OCI-M1 (cell line): ENCODE measurements at regions not wholly inside any gene's neighbourhood (a gene's known extent, or its start where the extent isn't known, plus 50 kb on each side); places are given as distances from the start of the nearest gene placed in this dataset.
A peak's percentile ranks its signal among the peaks of the same experiment; 100 is the strongest.

Source experiments
- DNase-seq: peaks from one replicate; lab custom pipeline; 2025; lab: John Stamatoyannopoulos, UW

DNA sequence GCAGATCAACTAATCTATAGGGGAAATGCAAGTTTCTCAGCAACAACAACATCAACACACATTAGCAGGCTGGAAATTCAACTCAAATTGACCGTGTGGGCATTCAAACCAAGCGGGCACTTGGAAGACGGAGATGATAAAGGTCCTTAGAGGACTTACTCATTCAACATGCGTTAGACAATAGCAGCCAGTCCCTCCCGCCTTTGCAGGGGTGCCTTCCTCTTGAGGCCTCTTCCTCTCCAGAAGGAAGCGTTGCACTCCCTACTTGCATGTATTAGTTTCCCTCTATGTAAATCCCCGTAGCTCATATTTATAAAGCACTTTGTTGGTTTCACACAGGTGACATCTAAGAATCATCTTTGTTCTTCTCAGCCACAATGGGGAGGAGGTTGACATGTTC is 300.8 kb upstream of the STXBP5 start:
- DNase-seq: no peak

DNA sequence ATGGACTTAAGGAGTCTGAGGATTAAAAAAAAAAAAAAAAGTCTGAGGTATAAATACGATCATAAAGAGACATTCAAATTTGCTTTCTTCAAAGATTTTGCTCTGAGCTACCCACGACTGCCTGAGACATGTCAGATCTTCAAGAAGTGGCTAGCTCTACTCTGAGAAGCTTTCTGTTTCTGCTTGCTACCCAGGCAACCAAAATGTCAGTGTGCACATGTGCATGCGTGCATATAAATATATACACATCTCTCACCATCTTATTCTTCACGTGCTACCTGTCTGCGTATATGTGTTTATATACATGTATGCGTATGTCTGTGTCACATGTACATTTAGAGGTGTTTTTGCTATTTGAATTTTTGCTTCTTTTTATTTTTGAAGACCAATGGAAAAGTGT is 299.6 kb upstream of the STXBP5 start:
- no peak for DNase-seq

DNA sequence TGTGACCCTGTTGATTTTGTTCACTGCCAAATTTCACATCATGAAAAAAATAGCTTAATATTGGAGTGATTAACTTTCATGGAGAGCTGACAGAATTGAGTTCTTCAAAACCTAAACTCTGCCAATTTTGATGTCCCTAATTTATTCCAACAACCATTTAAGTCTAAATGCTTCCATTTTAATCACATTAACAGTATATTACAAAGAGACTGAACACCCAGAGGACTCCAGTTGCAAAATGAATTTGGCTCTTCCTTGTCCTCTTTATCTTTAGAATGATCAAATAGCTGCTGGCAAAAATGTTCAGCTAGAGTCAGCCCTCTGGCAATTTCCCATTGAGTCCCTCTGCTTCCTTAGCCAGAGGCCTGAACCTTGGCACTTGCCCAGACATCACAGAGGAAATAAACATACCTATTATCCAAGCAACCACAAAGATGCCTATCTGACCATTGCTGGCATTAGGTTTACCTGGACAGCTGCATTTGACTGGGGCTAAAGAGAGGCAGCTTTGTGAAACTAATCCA is 299.0 kb upstream of the STXBP5 start:
- DNase-seq: peak; percentile 39

GRCh38 chr6:146908786-146909185 is 295.4 kb upstream of the STXBP5 start:
- DNase-seq: no peak

GRCh38 chr6:146909376-146909775 is 294.8 kb upstream of the STXBP5 start:
- no peak for DNase-seq

DNA sequence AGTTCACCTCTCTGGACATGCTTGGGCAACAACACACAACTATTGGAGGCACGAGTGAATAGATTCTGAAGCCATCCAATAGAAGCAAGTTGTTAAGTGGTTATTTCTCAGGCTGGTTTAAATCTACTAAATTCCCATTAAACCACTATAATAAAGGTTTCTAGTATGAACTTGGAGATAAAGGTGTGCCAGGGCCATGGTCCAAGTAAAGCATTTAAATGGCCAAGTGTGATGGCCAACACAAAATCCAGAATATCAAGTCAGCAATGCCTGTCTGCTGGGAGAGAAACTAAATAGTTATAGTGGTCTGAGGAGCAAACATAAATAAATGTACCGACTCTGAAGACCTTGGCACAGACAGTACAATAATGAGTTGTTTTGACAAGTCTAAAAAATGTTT is 294.3 kb upstream of the STXBP5 start:
- no peak for DNase-seq

DNA sequence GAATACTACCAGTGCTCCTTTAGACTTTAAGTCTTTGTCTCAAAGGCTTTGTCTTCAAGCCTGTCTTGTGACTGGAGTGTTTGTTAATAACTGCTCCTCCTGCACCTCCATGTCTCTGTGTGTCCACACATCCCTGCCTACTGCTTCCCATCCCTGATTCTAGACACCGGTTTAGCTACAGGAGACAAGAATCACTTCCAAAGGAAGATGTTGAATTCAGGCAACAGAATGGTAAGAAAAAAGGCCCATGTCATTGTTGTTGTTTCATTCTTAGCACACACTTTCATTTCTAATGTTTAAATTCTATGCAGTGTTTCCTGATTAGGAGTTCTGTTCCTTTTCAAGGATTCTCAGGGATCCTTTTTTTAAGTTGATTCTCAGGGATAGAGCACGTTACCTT is 293.6 kb upstream of the STXBP5 start:
- peak; percentile 55 for DNase-seq

DNA sequence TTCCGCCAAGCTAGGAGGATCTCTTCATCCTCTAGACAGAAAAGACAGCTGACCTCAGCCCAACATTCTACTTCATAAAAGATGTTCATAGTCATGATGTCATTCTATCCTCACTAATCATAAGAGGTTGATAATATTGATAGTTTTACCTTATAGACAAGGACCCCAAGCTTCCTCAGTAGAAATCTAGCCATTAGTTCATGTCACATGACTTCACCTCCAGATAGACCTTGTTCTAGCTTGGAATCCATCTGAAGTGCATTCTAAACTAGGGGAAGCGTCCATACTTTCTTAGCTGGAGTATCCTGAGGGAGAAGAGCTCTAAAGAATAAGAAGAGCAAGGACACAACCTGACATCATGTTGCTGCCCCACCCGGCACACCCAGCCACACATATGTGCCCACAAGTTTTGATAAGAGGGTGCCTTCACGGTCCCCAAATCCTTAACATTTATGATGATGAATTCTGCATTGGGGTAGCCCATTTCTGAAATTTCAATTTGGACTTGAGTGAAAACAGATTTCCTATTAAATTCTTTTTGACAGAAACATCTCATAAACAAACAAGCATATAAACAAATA is 292.5 kb upstream of the STXBP5 start:
- no peak for DNase-seq

GRCh38 chr6:146912730-146913685 is 291.2 kb upstream of the STXBP5 start:
- peak; percentile 73 for DNase-seq

DNA sequence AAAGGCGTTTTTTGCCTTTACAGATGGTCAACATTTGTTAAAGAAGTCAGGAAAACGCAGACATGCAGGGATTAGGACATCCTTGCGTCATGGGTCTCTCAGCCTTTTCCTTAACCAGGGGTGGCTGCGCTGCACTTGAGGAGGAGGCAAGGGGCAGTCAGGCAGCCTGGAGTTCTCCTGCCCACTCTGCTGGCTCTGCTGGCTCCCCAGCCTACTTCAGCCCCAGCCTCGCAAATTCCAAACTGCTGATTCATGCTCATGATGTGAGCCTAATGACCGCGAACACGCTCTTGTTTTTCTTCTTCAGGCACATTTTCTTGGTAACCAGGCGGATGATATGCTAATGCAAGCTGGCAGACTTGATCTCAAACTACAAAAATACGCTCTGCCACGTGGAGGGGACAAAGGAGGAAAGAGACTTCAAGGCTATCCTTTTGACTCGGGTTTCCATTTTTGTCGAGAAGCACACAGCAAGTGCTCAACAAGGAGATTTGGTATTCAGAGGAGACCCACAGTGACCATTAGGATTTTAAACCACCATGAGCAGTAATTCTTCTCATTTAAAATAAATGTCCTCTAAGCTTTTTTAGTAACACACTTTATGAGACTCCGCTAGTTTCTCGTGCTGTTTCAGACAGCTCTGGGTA is 290.3 kb upstream of the STXBP5 start:
- peak; percentile 97 for DNase-seq

- peak; percentile 95 for DNase-seq
Observed at GRCh38 chr6:146914489-146915483, 289.4 kb upstream of the STXBP5 start.

GRCh38 chr6:146915671-146916127 is 288.5 kb upstream of the STXBP5 start:
- DNase-seq: peak; percentile 75

DNA sequence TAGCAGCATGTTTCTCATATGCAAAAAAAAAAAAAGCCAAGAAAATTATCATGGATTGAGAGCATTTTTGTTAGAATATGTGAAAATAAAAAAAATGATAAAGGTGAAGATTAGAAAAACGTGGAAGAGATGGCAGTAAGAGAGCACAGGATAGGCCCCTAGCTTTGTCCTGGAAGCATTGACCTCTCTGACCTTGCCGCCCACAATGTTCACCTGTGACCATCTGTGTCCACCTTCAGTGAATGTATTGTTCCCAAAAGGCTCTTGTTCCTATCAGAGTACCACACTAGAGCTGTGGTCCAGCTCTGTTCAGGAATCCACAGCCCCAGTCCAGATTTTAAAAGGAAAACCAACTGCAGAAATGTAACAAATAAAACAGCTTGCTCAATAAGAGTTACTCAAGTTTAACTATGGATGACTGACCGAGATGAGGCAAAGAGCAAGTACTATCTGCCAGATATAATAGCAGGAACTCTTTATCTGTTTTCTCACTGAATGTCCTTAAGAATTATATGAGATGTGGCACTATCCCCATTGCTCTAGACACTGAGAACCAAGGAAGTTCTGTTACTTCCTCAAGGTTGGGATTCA is 287.7 kb upstream of the STXBP5 start:
- no peak for DNase-seq

DNA sequence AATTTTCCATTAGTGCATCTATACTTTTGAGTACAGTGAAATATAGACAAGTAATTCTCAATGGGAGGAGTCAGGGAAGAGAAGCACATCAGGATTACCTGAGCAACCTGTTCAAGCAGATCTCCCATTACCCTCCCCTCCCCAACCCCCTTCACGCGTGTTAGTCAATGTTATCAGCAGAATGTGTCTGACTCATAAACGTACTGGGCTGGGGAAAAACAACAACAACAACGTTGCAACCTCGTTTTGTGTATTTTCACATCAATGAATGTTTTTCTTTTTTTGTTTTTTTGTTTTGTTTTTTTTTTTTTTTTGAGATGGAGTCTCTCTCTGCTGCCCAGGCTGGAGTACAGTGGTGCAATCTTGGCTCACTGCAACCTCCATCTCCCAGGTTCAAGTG is 287.0 kb upstream of the STXBP5 start:
- DNase-seq: no peak

DNA sequence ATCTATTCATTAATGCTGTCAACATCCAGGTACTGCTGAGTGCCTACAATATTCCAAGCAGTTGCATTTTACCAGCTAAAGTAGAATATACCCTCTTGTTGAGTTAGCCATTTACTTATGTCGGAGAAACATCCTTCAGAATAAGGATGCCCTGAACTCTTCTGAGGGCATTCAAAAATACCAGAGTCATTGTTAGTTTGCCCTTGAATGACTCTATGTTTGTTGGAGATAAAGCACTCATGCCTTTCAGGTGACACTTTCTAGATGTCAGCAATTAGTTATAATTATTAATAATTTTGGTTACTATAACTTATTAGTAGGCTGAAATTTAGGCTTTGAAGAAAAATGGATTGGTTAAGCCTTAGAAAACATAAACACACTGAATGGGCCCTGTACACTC is 286.2 kb upstream of the STXBP5 start:
- no peak for DNase-seq

DNA sequence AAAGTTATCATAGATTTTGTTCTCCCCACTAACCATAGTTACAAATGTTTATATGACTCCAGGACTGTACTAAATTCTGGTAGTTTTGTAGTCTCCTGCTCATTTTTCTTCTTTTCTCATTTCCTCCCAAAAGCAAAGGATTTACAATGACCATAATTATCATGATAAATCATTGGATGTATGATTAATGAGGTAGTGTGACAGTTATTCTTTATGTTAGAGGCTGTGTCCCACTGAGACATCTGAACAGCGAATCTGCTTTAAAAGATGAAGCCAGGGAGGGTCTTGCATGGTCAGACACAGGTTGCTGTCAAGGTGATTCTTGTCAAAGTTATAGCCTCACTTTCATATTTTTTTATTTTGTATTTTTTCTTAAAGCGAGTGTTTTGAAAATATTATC is 285.2 kb upstream of the STXBP5 start:
- no peak for DNase-seq

DNA sequence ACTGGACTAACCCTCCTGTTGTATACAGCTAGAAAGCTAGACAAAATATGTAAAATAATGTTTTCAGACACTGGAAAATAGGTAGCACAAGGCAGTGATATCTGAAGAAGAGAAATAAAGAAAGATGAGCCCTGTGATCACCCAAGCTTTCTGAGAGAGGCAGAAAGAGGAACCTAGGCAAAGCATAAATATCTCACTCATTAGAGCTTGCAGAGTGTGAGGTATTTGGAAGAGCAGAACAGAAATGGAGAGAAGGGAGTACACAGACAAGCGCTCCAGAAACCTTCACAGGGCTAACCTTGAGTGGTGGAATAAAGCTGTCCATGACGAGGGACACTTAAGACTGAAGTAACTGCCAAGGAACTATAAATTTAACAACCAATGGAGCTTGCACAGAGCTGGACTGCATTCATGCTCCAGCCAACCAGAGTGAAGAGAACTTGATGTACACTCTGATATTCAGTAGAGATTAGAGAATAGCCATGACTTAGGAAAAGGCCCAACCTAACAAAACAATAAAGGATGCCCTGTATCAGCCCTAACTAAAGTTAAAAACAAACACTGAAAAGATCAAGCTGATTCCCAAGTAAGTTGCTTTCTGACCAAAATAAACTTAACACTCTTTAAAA is 280.9 kb upstream of the STXBP5 start:
- peak; percentile 72 for DNase-seq

GRCh38 chr6:146925846-146926245 is 278.4 kb upstream of the STXBP5 start:
- DNase-seq: no peak

DNA sequence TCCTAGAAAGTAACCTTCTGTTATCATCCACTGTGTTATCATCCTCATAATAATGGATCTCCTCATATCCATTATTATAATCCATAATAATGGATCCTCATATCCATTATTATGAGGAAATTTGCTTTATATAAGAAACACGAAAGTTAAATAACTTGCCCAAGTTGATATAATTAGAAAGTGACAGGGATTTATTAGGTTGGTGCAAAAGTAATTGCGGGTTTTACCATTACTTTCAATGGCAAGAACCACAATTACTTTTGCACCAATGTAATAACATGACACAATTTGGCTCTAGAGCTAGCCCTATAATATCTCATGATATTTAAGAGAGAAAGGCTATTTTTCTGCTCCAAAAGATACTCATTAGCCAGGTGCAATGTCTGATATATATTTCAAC is 275.7 kb upstream of the STXBP5 start:
- DNase-seq: no peak

GRCh38 chr6:146931214-146931613 is 273.0 kb upstream of the STXBP5 start:
- peak; percentile 68 for DNase-seq

DNA sequence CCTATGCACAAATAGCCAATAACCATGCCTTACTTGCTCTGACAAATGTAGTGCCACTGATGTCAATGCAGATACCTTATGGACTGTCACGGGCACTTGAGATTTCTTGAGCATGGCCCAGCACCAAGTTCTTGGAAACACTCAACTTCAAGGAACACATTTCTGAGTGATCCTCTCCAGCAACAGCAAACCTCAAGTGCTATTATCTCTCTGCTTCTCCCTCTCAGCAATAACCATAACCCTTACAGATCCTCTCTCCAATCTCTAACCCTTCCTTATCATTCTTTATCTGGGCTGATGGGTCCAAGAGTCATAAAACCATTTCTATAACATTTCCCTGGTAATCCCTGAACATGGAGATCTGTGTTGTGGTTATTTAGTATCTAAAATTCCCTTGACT is 266.9 kb upstream of the STXBP5 start:
- peak; percentile 74 for DNase-seq
